NCI-H2081 treated with DMSO at 0.1 percent for 48 hours (cell line): ENCODE measurements at regions not wholly inside any gene's neighbourhood (a gene's known extent, or its start where the extent isn't known, plus 50 kb on each side); places are given as distances from the start of the nearest gene placed in this dataset.

Experiments
- DNase-seq: peaks from one replicate; lab custom pipeline; 2025; lab: John Stamatoyannopoulos, UW

- DNase-seq: no peak
These were observed 97.2 kb upstream of the ADRA2C start for GRCh38 chr4:3668825-3669552.

- DNase-seq: no peak
These were observed 98.9 kb upstream of the ADRA2C start for GRCh38 chr4:3667258-3667657.

GRCh38 chr4:3666263-3666662, 99.9 kb upstream of the ADRA2C start:
- no peak for DNase-seq

DNA sequence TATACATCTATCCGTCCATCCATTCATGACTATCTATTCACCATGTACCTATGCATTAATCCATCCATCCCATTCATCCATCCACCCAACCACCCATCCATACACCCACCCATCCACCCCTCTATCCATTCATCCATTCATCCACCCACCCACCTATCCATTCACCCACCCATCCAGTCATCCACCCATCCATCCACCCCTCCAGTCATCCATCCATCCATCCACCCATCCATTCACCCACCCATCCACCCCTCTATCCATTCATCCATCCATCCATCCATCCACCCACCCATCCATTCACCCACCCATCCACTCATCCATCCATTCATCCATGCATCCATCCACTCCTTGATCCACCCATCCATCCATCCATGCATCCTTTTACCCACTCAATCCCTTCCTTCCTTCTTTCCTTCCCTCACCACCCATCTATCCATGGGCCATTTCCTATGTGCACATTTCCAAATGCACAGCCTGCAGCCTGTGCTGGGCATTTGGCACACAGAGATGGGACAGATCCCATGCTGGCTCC, 100.8 kb upstream of the ADRA2C start:
- no peak for DNase-seq

- DNase-seq: no peak
These were observed 102.4 kb upstream of the ADRA2C start for GRCh38 chr4:3663791-3664190.

GRCh38 chr4:3662516-3662915, 103.7 kb upstream of the ADRA2C start:
- DNase-seq: no peak

GRCh38 chr4:3661989-3662388, 104.2 kb upstream of the ADRA2C start:
- no peak for DNase-seq

GRCh38 chr4:3660928-3661515, 105.2 kb upstream of the ADRA2C start:
- DNase-seq: no peak

- peak; percentile 44 for DNase-seq
These were observed 105.9 kb upstream of the ADRA2C start for GRCh38 chr4:3660086-3660927.

- DNase-seq: no peak
These were observed 107.1 kb upstream of the ADRA2C start for GRCh38 chr4:3659131-3659530.

DNA sequence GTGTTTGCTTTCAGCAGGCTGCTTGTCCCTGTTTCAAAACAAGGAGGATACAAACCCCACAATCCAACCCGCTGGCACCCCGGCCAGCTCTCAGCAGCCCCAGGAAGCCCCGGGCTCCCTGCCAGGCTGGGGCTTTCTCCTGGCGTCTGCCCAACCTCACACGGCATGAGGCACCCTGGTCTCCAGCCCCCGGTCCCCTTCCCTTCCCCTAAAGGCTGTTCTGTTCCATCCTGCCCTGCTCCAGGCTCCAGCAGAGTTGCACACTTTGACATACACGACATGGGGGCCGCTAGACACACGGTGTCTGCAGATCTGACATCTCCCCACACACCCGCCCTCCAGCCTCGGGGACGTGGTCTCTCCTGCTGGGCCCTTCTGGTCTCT, 107.7 kb upstream of the ADRA2C start:
- no peak for DNase-seq

- no peak for DNase-seq
These were observed 108.2 kb upstream of the ADRA2C start for GRCh38 chr4:3657902-3658529.

- no peak for DNase-seq
These were observed 109.5 kb upstream of the ADRA2C start for GRCh38 chr4:3656416-3657356.

- no peak for DNase-seq
These were observed 110.2 kb upstream of the ADRA2C start for GRCh38 chr4:3655963-3656362.

GRCh38 chr4:3655485-3655884, 110.7 kb upstream of the ADRA2C start:
- no peak for DNase-seq

DNA sequence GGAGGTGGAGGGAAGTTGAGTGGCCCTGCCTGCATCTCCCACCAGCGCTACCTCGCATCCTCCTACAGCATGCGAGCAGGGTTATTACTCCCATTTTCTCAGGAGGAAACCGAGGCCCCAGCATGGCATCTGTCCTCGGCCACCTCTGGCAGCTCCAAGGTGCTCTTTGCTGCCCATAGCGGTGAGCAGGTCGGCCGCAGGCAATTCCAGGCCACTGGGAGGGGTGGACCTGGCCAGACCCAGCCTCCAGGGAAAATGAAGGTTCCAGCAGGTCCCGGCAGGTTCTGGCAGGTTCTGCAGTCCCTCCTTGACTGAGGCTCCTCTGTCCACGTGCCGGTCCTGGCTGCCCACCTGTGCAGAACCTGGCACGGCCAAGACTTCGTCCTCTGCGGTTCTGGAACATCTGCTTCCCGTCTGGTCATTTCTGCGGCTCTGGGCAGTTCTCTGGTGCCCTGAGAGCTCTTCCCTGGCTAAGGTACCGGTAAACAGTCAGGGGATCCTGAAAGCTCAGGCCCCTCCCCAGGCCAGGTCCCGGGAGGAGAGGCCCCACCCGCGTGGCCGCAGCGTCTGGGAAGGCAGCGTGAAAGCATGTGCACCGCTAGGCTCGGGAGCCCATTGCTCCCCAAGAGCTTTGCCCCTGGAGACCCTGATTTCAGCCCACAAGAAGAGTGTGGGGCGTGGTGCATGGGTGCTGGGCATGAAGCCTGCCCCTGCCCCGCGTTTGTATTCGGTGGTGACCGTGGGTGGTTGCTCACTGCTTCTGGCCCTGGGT, 112.0 kb upstream of the ADRA2C start:
- no peak for DNase-seq

DNA sequence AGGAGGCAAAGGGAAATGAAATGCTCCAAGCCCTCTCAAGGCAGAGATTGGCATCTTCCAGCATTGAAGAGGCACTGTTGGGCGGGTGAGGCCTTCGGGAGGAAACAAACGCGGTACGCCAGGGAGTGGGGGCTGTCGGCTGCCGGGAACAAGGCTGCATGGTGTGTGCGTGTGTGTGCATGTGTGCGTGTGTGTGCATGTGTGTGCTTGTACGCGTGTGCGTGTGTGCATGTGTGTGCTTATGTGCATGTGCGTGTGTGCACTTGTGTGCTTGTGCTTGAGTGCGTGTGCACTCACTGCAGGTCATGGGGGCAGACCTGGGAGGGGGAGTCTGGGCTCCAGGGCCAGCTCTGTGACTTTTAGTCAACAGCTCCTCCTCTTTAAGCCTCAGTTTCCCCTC, 113.6 kb upstream of the ADRA2C start:
- DNase-seq: no peak

GRCh38 chr4:3651267-3651845, 114.8 kb upstream of the ADRA2C start:
- no peak for DNase-seq

GRCh38 chr4:3649491-3649890, 116.7 kb upstream of the ADRA2C start:
- no peak for DNase-seq

- no peak for DNase-seq
These were observed 116.5 kb upstream of the LRPAP1 start for GRCh38 chr4:3648731-3649130.
